K562 (cell line): ENCODE measurements at regions not wholly inside any gene's neighbourhood (a gene's known extent, or its start where the extent isn't known, plus 50 kb on each side); places are given as distances from the start of the nearest gene placed in this dataset.
"Not testable (repeated sequence)": the region's sequence is repeated elsewhere in the genome, so short reads cannot be mapped to it uniquely, and the experiment has no call there.

Experiments
- CTCF ChIP-seq, 3 experiments: IDR thresholded peaks in 2 of 3; conservative IDR thresholded peaks in 1 of 3; 2 replicates each; pipeline ENCODE4 v1.5.1; 2011 to 2012; ENCODE audit warnings: low read length in 3 of 3, mild to moderate bottlenecking in 3 of 3, control low read depth in 2 of 3, improper control_type of control experiment in 1 of 3, inconsistent platforms in 1 of 3, low read depth in 1 of 3, mixed read lengths in 1 of 3, moderate library complexity in 1 of 3; ENCODE audit not compliant: insufficient read depth in 2 of 3
- EP300 ChIP-seq: IDR thresholded peaks from 2 replicates; pipeline ENCODE4 v1.6.1; 2012; ENCODE audit warnings: low read length, improper control_type of control experiment
- LARP7 ChIP-seq: fragments of 450-650 bp; IDR thresholded peaks from 2 replicates; pipeline ENCODE4 v1.6.1; 2016
- NCOA1 ChIP-seq: fragments of 450-650 bp; IDR thresholded peaks from 2 replicates; pipeline ENCODE4 v1.6.1; 2016; ENCODE audit warnings: low read depth
- PCBP1 ChIP-seq: fragments of 200-400 bp; formaldehyde crosslinking; IDR thresholded peaks from 2 replicates; pipeline ENCODE4 v1.6.1; 2018; ENCODE audit warnings: mild to moderate bottlenecking, low read depth, low read length; ENCODE audit not compliant: poor library complexity, severe bottlenecking
- PKNOX1 ChIP-seq: fragments of 450-650 bp; IDR thresholded peaks from 2 replicates; pipeline ENCODE4 v1.6.1; 2016
- SAP30 ChIP-seq: fragments of 200-600 bp; sonication (generic); IDR thresholded peaks from 2 replicates; pipeline ENCODE4 v1.6.1; 2012; ENCODE audit warnings: borderline replicate concordance, low read depth, mild to moderate bottlenecking, moderate library complexity, low read length, control low read depth, inconsistent platforms; ENCODE audit not compliant: insufficient read depth, poor library complexity, severe bottlenecking
- SIN3A ChIP-seq, 2 experiments: fragments of 150-350 bp in 1 of 2; IDR thresholded peaks; 2 replicates each; pipeline ENCODE4 v1.6.1; 2011 to 2016; ENCODE audit warnings: borderline replicate concordance in 2 of 2, low read depth in 2 of 2, low read length in 2 of 2, mild to moderate bottlenecking in 2 of 2, moderate library complexity in 2 of 2; ENCODE audit not compliant: control insufficient read depth in 1 of 2
- ZNF79 ChIP-seq: fragments of 250-450 bp; sonication (Bioruptor Pico); IDR thresholded peaks from 2 replicates; pipeline ENCODE4 v1.4.0; 2020; ENCODE audit warnings: low read depth, mild to moderate bottlenecking, moderate library complexity
- ZSCAN29 ChIP-seq: fragments of 450-650 bp; IDR thresholded peaks from 2 replicates; pipeline ENCODE4 v1.6.1; 2017

DNA sequence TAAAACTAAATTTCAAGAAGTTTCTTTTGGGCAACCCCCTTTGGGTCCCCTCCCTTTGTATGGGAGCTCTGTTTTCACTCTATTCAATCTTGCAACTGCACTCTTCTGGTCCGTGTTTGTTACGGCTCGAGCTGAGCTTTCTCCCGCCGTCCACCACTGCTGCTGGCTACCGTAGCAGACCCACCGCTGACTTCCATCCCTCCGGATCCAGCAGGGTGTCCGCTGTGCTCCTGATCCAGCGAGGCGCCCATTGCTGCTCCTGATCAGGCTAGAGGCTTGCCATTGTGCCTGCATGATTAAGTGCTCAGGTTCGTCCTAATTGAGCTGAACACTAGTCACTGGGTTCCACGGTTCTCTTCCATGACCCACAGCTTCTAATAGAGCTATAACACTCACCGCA lies 64.9 kb upstream of the ARSJ start:
- TF ChIP-seq SAP30; PCBP1; SIN3A (IDR thresholded peaks at IDR 0.05; ENCODE audit: borderline replicate concordance in 2 of 2, control insufficient read depth in 1 of 2, low read depth in 2 of 2, low read length in 2 of 2); LARP7; CTCF (IDR thresholded peaks at IDR 0.05 in 2 of 3, conservative IDR thresholded peaks at IDR 0.05 in 1 of 3; ENCODE audit: insufficient read depth in 2 of 3, low read depth in 1 of 3, low read length in 3 of 3); ZSCAN29; ZNF79 (CRISPR knock-in tag); NCOA1; PKNOX1; EP300: not testable (repeated sequence)
